HG03565 (cell line): ENCODE measurements at regions not wholly inside any gene's neighbourhood (a gene's known extent, or its start where the extent isn't known, plus 50 kb on each side); places are given as distances from the start of the nearest gene placed in this dataset.
"Not testable (repeated sequence)": the region's sequence is repeated elsewhere in the genome, so short reads cannot be mapped to it uniquely, and the experiment has no call there.

ENCODE experiments used
- ATAC-seq: cut with Tn5 transposase; IDR thresholded peaks from one replicate; pipeline ENCODE4 v1.9.1; 2021; ENCODE audit warnings: mild to moderate bottlenecking, moderate library complexity; ENCODE audit not compliant: unreplicated experiment

GRCh38 chr1:121001090-121001726, 111.6 kb downstream of the PPIAL4A start:
- not testable (repeated sequence) for ATAC-seq

- ATAC-seq, result not testable (repeated sequence)
Measured at GRCh38 chr1:121003230-121003629, 113.7 kb downstream of the PPIAL4A start.

GRCh38 chr1:121006826-121007225, 117.3 kb downstream of the PPIAL4A start:
- not testable (repeated sequence) for ATAC-seq

- ATAC-seq, result not testable (repeated sequence)
Measured at GRCh38 chr1:121007755-121008154, 118.2 kb downstream of the PPIAL4A start.

GRCh38 chr1:121008512-121009215, 119.1 kb downstream of the PPIAL4A start:
- ATAC-seq, result not testable (repeated sequence)

GRCh38 chr1:121009216-121010057, 119.9 kb downstream of the PPIAL4A start:
- not testable (repeated sequence) for ATAC-seq

- ATAC-seq, result not testable (repeated sequence)
Measured at GRCh38 chr1:121010141-121010540, 120.6 kb downstream of the PPIAL4A start.

GRCh38 chr1:121013181-121013580, 123.6 kb downstream of the PPIAL4A start:
- ATAC-seq, result not testable (repeated sequence)

GRCh38 chr1:121016182-121017028, 126.8 kb downstream of the PPIAL4A start:
- not testable (repeated sequence) for ATAC-seq

GRCh38 chr1:121019715-121020349, 130.3 kb downstream of the PPIAL4A start:
- ATAC-seq, result peak; percentile 42

- ATAC-seq, result not testable (repeated sequence)
Measured at GRCh38 chr1:121020350-121021236, 131.0 kb downstream of the PPIAL4A start.

GRCh38 chr1:121021716-121022115, 132.1 kb downstream of the PPIAL4A start:
- not testable (repeated sequence) for ATAC-seq

GRCh38 chr1:121032878-121033494, 143.4 kb downstream of the PPIAL4A start:
- ATAC-seq, result not testable (repeated sequence)

- not testable (repeated sequence) for ATAC-seq
Measured at GRCh38 chr1:121036792-121037191, 147.2 kb downstream of the PPIAL4A start.

GRCh38 chr1:121040974-121041373, 143.2 kb downstream of the FAM72B start:
- ATAC-seq, result not testable (repeated sequence)

- ATAC-seq, result not testable (repeated sequence)
Measured at GRCh38 chr1:121041497-121041896, 142.6 kb downstream of the FAM72B start.

- not testable (repeated sequence) for ATAC-seq
Measured at GRCh38 chr1:121042882-121043281, 141.3 kb downstream of the FAM72B start.

- ATAC-seq, result not testable (repeated sequence)
Measured at GRCh38 chr1:121048293-121048752, 135.8 kb downstream of the FAM72B start.
